ENCODE measurements at regions not wholly inside any gene's neighbourhood (a gene's known extent, or its start where the extent isn't known, plus 50 kb on each side); places are given as distances from the start of the nearest gene placed in this dataset.
"Not testable (repeated sequence)": the region's sequence is repeated elsewhere in the genome, so short reads cannot be mapped to it uniquely, and the experiment has no call there.

- DNase-seq (ENCODE audit: low read depth, low spot score) = no peak
Observed at GRCh38 chr15:94987085-94987484, 755.7 kb downstream of the MCTP2 start.

- DNase-seq (ENCODE audit: low read depth, low spot score) = no peak
Observed at GRCh38 chr15:94991718-94992117, 760.4 kb downstream of the MCTP2 start.

GRCh38 chr15:95009635-95010034 lies 778.3 kb downstream of the MCTP2 start:
- DNase-seq (ENCODE audit: low read depth, low spot score) = no peak

GRCh38 chr15:95013381-95013780 lies 782.0 kb downstream of the MCTP2 start:
- no peak for DNase-seq (ENCODE audit: low read depth, low spot score)

- no peak for DNase-seq (ENCODE audit: low read depth, low spot score)
Observed at GRCh38 chr15:95016511-95017229, 785.3 kb downstream of the MCTP2 start.

- DNase-seq (ENCODE audit: low read depth, low spot score) = no peak
Observed at GRCh38 chr15:95017666-95018328, 786.4 kb downstream of the MCTP2 start.

GRCh38 chr15:95018888-95019545 lies 787.7 kb downstream of the MCTP2 start:
- no peak for DNase-seq (ENCODE audit: low read depth, low spot score)

- no peak for DNase-seq (ENCODE audit: low read depth, low spot score)
Observed at GRCh38 chr15:95019907-95020306, 788.5 kb downstream of the MCTP2 start.

- DNase-seq (ENCODE audit: low read depth, low spot score) = no peak
Observed at GRCh38 chr15:95021816-95022215, 790.5 kb downstream of the MCTP2 start.

GRCh38 chr15:95024351-95024750 lies 793.0 kb downstream of the MCTP2 start:
- peak; percentile 21 for DNase-seq (ENCODE audit: low read depth, low spot score)

- DNase-seq (ENCODE audit: low read depth, low spot score) = peak; percentile 46
Observed at GRCh38 chr15:95025924-95026728, 794.8 kb downstream of the MCTP2 start.

- DNase-seq (ENCODE audit: low read depth, low spot score) = no peak
Observed at GRCh38 chr15:95027981-95028380, 796.6 kb downstream of the MCTP2 start.

- DNase-seq (ENCODE audit: low read depth, low spot score) = no peak
Observed at GRCh38 chr15:95032156-95032555, 800.8 kb downstream of the MCTP2 start.

- DNase-seq (ENCODE audit: low read depth, low spot score) = no peak
Observed at GRCh38 chr15:95035106-95035505, 803.7 kb downstream of the MCTP2 start.

GRCh38 chr15:95041297-95041696 lies 809.9 kb downstream of the MCTP2 start:
- no peak for DNase-seq (ENCODE audit: low read depth, low spot score)

GRCh38 chr15:95043236-95043932 lies 812.0 kb downstream of the MCTP2 start:
- not testable (repeated sequence) for DNase-seq (ENCODE audit: low read depth, low spot score)

- DNase-seq (ENCODE audit: low read depth, low spot score) = no peak
Observed at GRCh38 chr15:95043933-95044313, 812.6 kb downstream of the MCTP2 start.

GRCh38 chr15:95044745-95045417 lies 813.5 kb downstream of the MCTP2 start:
- no peak for DNase-seq (ENCODE audit: low read depth, low spot score)

- no peak for DNase-seq (ENCODE audit: low read depth, low spot score)
Observed at GRCh38 chr15:95051861-95052260, 820.5 kb downstream of the MCTP2 start.

- no peak for DNase-seq (ENCODE audit: low read depth, low spot score)
Observed at GRCh38 chr15:95059346-95059905, 828.1 kb downstream of the MCTP2 start.

All from smooth muscle cell of the brain vasculature (primary cell).